Heart left ventricle (tissue), 16 donors: ENCODE measurements at regions not wholly inside any gene's neighbourhood (a gene's known extent, or its start where the extent isn't known, plus 50 kb on each side); places are given as distances from the start of the nearest gene placed in this dataset.
A peak's percentile ranks its signal among the peaks of the same experiment; 100 is the strongest.

Experiments
- ATAC-seq, 4 donors: fragments of 200-7000 bp; cut with Tn5 transposase; one replicate each; pipeline ENCODE4 v1.9.1; 2020 to 2022; ENCODE audit warnings: moderate library complexity in 4 of 4, mild to moderate bottlenecking in 3 of 4, moderate number of reproducible peaks in 1 of 4
- DNase-seq, 5 donors: peaks; one replicate each; pipeline ENCODE4 v3.0.0-alpha.2; 2020
- H3K27ac ChIP-seq, 12 donors: fragments of 200-600 bp; sonication (generic) in 4 of 12; one replicate each; pipeline versions ENCODE4 v1.5.0 to v1.8.0; 2016 to 2022; ENCODE audit warnings: mild to moderate bottlenecking in 2 of 12
- H3K27me3 ChIP-seq, 9 donors: fragments of 200-600 bp; sonication (generic) in 2 of 9; one replicate each; pipeline versions ENCODE4 v1.5.1 to v1.8.0; 2016 to 2022; ENCODE audit warnings: mild to moderate bottlenecking in 3 of 9
- H3K36me3 ChIP-seq, 9 donors: fragments of 200-600 bp; sonication (generic) in 2 of 9; one replicate each; pipeline versions ENCODE4 v1.5.0 to v1.8.0; 2018 to 2022; ENCODE audit warnings: mild to moderate bottlenecking in 2 of 9
- H3K4me1 ChIP-seq, 12 donors: fragments of 200-600 bp; sonication (generic) in 4 of 12; one replicate each; pipeline versions ENCODE4 v1.5.0 to v1.8.0; 2016 to 2022; ENCODE audit warnings: mild to moderate bottlenecking in 3 of 12
- H3K4me3 ChIP-seq, 12 donors: fragments of 200-600 bp; sonication (generic) in 4 of 12; one replicate each; pipeline versions ENCODE4 v1.5.0 to v1.8.0; 2017 to 2022; ENCODE audit warnings: mild to moderate bottlenecking in 9 of 12, moderate library complexity in 4 of 12
- H3K9me3 ChIP-seq, 12 donors: fragments of 200-600 bp; sonication (generic) in 4 of 12; one replicate each; pipeline versions ENCODE4 v1.5.0 to v1.8.0; 2016 to 2022; ENCODE audit warnings: mild to moderate bottlenecking in 1 of 12
- POLR2A ChIP-seq, 2 donors: fragments of 450-650 bp; IDR thresholded peaks; one replicate each; pipeline ENCODE4 v1.6.1; 2017; ENCODE audit warnings: antibody characterized with exemption in 2 of 2, mild to moderate bottlenecking in 2 of 2, moderate library complexity in 2 of 2
- WGBS, 4 donors: extraction: QIAGEN DNeasy Blood & Tissue Kit in 2 of 4; methylation state at CpG; one replicate each; pipeline versions ENCODE4 v1.1.5 to v1.1.7; 2013 to 2018; 5-methylcytosine and 5-hydroxymethylcytosine counted together
- intact Hi-C, 10 donors: fragments of 100-400 bp; cut with DNase I; formaldehyde crosslinking; loops; one replicate each; pipeline versions ENCODE4 v1.11.1 to v1.14.2; 2022
- TF ChIP-seq, protein P1 (sequence below), 12 donors: fragments of 200-600 bp; sonication (generic) in 4 of 12; IDR thresholded peaks; one replicate each; pipeline versions ENCODE4 v1.5.0 to v1.8.0; 2018 to 2022; ENCODE audit warnings: antibody characterized with exemption in 12 of 12, mild to moderate bottlenecking in 5 of 12
- donor health status: ischemic (EF 13 %, LVEDD 7.1; RV severe dilation, severe dysfunction).
- donor health status: healthy with polysubstance abuse.
- donor health status: DM: no; HTN: yes; CAD: no.
- donor health status: DM: no; HTN: no; CAD: no.
- donor health status: ischemic (EF 25% LVEDD 6.9; RV normal size, moderate dysfunction).
- donor health status: ischemic (EF 25% LVEDD 5.7; RV mildly dilated, moderate dysfunction).
- donor health status: healthy.
- donor health status: DM: yes; HTN: yes; CAD: no.
- donor health status: ischemic (EF 35%, LVEDD 5.7; RV mildly dilated, moderate dysfunction).
- donor health status: nonischemic (EF 11% LVEDD 7.7; RV severe dilation, severe dysfunction).
- donor health status: DM: yes; HTN: yes; CAD: no.
- donor health status: PGD.
- donor health status: ischemic (EF 29% LVEDD 5.4; RV normal size, mild dysfunction).
- donor health status: nonischemic (EF 23%, LVEDD 6.1; RV moderate dilation, normal function).

DNA sequence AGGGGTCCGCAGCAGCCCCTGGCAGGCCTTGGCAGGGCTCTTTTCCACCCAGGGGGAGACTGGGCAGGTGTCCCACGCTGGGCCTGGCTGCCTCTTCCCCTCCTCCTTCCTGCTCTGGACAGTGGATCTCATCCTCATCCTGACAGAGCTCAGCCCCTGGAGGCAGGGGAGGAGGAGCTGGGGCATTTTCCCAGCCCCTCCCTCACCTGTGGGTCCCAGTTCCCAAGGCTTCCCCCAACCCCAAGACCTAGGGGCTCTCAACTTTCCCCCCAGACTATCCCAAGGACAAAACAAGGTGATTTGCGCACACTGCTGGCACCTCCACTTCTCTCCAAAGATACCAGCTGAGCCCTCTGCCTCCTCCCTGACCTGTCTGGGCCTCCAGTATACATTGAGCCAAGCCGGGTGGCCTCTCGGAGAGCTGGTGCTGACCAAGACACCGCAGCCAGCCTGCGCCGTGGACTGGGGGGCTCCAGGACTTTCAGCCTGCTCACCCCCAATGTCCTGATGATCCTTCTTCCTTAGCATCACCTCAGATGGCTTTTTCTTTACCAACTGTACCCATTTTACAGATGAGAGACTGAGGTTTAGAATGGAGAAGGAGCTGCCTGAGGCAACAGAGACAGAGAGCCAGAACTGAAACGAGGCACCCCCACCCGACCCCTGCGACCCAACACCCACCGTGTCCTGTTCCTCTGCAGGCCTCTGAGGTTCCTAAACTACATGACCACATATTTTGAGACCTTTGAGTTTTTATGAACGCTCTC lies 126.6 kb downstream of the BARX1 start:
- DNase-seq = peak in 1 of 5 donors; percentile 24
- Histone ChIP-seq H3K27me3 (peaks cover 0 to 46% (median 16%) of the 10 kb centered on the region in 9 donors), H3K4me3 (no peak overlapping the region), H3K9me3 (peaks cover 0 to 9% (median 1%) of the 10 kb centered on the region in 12 donors), H3K36me3 (no peaks in the 10 kb centered on the region), H3K27ac (no peak overlapping the region), H3K4me1 (peaks cover 0 to 8% (median 4%) of the 10 kb centered on the region in 12 donors)
- WGBS, 4 donors = 80 to 89% (median 82%) methylated on average over 13 of the region's 13 CpGs
- no peak for TF ChIP-seq POLR2A (IDR thresholded peaks at IDR 0.05)
- TF ChIP-seq, protein P1, sequence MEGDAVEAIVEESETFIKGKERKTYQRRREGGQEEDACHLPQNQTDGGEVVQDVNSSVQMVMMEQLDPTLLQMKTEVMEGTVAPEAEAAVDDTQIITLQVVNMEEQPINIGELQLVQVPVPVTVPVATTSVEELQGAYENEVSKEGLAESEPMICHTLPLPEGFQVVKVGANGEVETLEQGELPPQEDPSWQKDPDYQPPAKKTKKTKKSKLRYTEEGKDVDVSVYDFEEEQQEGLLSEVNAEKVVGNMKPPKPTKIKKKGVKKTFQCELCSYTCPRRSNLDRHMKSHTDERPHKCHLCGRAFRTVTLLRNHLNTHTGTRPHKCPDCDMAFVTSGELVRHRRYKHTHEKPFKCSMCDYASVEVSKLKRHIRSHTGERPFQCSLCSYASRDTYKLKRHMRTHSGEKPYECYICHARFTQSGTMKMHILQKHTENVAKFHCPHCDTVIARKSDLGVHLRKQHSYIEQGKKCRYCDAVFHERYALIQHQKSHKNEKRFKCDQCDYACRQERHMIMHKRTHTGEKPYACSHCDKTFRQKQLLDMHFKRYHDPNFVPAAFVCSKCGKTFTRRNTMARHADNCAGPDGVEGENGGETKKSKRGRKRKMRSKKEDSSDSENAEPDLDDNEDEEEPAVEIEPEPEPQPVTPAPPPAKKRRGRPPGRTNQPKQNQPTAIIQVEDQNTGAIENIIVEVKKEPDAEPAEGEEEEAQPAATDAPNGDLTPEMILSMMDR (IDR thresholded peaks at IDR 0.05) = no peak
- intact Hi-C loops = loop anchor here in 5 of 10 donors (5.0 to 10.0 kb wide), 2 partner anchors 134 to 136 kb away; no protein-coding TSS in a partner anchor
- ATAC-seq = no peak

DNA sequence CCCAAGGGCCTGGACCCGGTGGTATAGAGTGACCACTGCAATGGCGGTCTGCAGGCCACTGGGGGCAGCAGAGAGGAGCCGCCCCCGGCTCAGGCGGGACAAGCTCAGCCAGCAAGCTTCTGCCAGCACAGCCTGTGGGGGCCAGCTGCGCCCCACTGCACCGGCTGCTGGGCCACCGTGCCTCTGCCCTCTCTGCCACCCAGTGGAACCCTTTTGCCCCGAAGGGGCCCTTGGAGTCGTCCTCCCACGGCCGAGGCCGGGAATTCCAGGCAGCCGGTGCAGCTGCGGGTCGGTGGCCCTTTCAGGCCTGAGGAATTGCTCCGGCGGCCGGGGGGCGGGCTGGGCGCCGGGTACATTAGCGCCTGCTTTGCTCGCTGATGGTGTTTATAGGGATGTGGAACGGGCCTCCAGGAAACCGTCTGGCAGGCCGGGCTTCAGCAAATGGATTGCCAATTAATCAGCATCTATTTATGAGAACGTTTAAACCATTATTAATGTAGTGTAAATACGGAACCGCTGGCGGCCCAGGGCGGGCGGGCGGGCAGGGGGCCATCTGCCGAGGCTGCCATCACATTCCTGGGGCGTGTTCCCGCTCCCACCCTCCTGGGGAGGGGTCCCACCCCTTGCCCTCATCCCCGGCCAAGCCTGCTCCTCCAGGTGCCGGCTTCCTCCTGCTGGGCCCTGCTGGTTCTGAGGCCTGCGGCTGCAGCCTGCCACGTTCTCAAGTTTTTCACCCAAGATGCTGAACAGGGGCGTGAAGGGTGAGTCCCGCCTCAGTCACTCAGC lies 127.4 kb downstream of the BARX1 start:
- Histone ChIP-seq H3K9me3 (peaks cover 0 to 9% (median under 1%) of the 10 kb centered on the region in 12 donors), H3K4me3 (peak overlapping the region in 10 of 12 donors; percentile 24 to 53 (median 44)), H3K27me3 (peaks cover 0 to 48% (median 16%) of the 10 kb centered on the region in 9 donors), H3K4me1 (peaks cover 0 to 8% (median 4%) of the 10 kb centered on the region in 12 donors), H3K36me3 (no peaks in the 10 kb centered on the region), H3K27ac (no peak overlapping the region)
- DNase-seq (peak in 4 of 5 donors; percentile 42 to 70 (median 56)), ATAC-seq (peak; percentile 42 to 96 (median 91))
- intact Hi-C loops = loop anchor here in 5 of 10 donors (5.0 to 10.0 kb wide), 2 partner anchors 135 to 137 kb away; no protein-coding TSS in a partner anchor
- 15 to 34% (median 19%) methylated on average over 23 to 43 of the region's 43 CpGs for WGBS, 4 donors
- TF ChIP-seq, protein P1 (IDR thresholded peaks at IDR 0.05) = peak; percentile 70 to 90 (median 82)
- TF ChIP-seq POLR2A (IDR thresholded peaks at IDR 0.05) = no peak

DNA sequence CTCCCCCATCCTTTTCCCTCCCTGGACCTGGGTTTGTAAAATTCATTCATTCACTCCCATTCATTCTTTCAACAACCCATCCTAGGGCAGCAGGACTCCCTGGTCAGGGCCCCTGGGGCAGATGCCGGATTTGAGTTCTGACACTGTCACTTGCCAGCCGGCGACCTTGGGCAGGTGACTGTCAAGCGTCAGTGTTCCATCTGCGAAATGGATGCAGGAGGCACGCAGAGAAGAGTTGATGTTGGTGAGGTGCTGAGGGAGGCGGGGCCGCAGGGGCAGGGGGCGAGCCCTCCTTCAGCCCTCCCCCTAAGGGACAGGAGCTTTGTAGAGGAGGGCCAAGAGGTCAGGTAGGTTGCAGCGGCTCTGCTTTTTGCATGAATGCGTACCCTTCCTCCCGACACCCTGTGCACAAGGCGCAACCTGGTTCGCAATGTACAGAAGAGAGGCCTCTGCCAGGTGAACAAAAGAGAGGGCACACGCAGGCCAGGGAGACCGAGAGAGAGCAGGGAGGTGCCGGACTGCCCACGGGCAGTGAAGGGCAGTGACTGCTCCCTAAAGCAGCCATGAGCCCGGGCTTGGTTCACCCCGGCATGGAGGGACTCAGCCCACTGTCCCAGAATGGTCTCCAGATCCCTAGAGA lies 128.1 kb downstream of the BARX1 start:
- TF ChIP-seq, protein P1 (IDR thresholded peaks at IDR 0.05) = no peak
- no peak for TF ChIP-seq POLR2A (IDR thresholded peaks at IDR 0.05)
- peaks cover 0 to 14% (median 0%) of the 10 kb centered on the region in 12 donors for H3K9me3 ChIP-seq
- DNase-seq (peak in 1 of 5 donors; percentile 18), ATAC-seq (peak in 2 of 4 donors; percentile 34)
- peak overlapping the region in 5 of 12 donors; percentile 24 to 51 (median 41) for H3K4me3 ChIP-seq
- H3K27ac ChIP-seq = no peak overlapping the region
- WGBS, 4 donors = 26 to 45% (median 37%) methylated on average over 20 of the region's 20 CpGs
- peaks cover 0 to 8% (median 4%) of the 10 kb centered on the region in 12 donors for H3K4me1 ChIP-seq
- peaks cover 0 to 50% (median 16%) of the 10 kb centered on the region in 9 donors for H3K27me3 ChIP-seq
- H3K36me3 ChIP-seq = no peaks in the 10 kb centered on the region
- intact Hi-C loops = loop anchor here in 5 of 10 donors (5.0 to 10.0 kb wide), 2 partner anchors 135 to 138 kb away; no protein-coding TSS in a partner anchor
